HG03432 (cell line): ENCODE measurements at regions not wholly inside any gene's neighbourhood (a gene's known extent, or its start where the extent isn't known, plus 50 kb on each side); places are given as distances from the start of the nearest gene placed in this dataset.

ENCODE experiments used
- ATAC-seq: cut with Tn5 transposase; IDR thresholded peaks from one replicate; pipeline ENCODE4 v1.9.1; 2021; ENCODE audit warnings: mild to moderate bottlenecking, moderate library complexity; ENCODE audit not compliant: unreplicated experiment

GRCh38 chr10:10204415-10204814, 813.3 kb upstream of the CELF2 start:
- no peak for ATAC-seq

GRCh38 chr10:10205906-10206305, 811.8 kb upstream of the CELF2 start:
- ATAC-seq: no peak

GRCh38 chr10:10207538-10207937, 810.1 kb upstream of the CELF2 start:
- ATAC-seq: no peak

- no peak for ATAC-seq
Observed at GRCh38 chr10:10208196-10208595, 809.5 kb upstream of the CELF2 start.

- peak; percentile 64 for ATAC-seq
Observed at GRCh38 chr10:10209167-10209566, 808.5 kb upstream of the CELF2 start.

- no peak for ATAC-seq
Observed at GRCh38 chr10:10211409-10211808, 806.3 kb upstream of the CELF2 start.

GRCh38 chr10:10213237-10213636, 804.4 kb upstream of the CELF2 start:
- ATAC-seq: peak; percentile 79

- ATAC-seq: no peak
Observed at GRCh38 chr10:10222304-10222841, 795.3 kb upstream of the CELF2 start.

- no peak for ATAC-seq
Observed at GRCh38 chr10:10223131-10223530, 794.5 kb upstream of the CELF2 start.

- no peak for ATAC-seq
Observed at GRCh38 chr10:10225136-10225676, 792.5 kb upstream of the CELF2 start.

- no peak for ATAC-seq
Observed at GRCh38 chr10:10233229-10233628, 784.4 kb upstream of the CELF2 start.

- no peak for ATAC-seq
Observed at GRCh38 chr10:10235003-10235402, 782.7 kb upstream of the CELF2 start.

- ATAC-seq: no peak
Observed at GRCh38 chr10:10247585-10247984, 770.1 kb upstream of the CELF2 start.

- peak; percentile 36 for ATAC-seq
Observed at GRCh38 chr10:10256860-10257259, 760.8 kb upstream of the CELF2 start.

GRCh38 chr10:10259013-10259412, 758.7 kb upstream of the CELF2 start:
- ATAC-seq: no peak

GRCh38 chr10:10270126-10271050, 747.3 kb upstream of the CELF2 start:
- ATAC-seq: no peak

- ATAC-seq: no peak
Observed at GRCh38 chr10:10271639-10272192, 746.0 kb upstream of the CELF2 start.

GRCh38 chr10:10273661-10274060, 744.0 kb upstream of the CELF2 start:
- no peak for ATAC-seq

- no peak for ATAC-seq
Observed at GRCh38 chr10:10279906-10280305, 737.8 kb upstream of the CELF2 start.

- no peak for ATAC-seq
Observed at GRCh38 chr10:10292501-10292900, 725.2 kb upstream of the CELF2 start.

GRCh38 chr10:10293041-10293440, 724.6 kb upstream of the CELF2 start:
- no peak for ATAC-seq

GRCh38 chr10:10293481-10293951, 724.2 kb upstream of the CELF2 start:
- ATAC-seq: no peak
